Neural progenitor cell (in vitro differentiated cells): ENCODE measurements at regions not wholly inside any gene's neighbourhood (a gene's known extent, or its start where the extent isn't known, plus 50 kb on each side); places are given as distances from the start of the nearest gene placed in this dataset.
"Not testable (repeated sequence)": the region's sequence is repeated elsewhere in the genome, so short reads cannot be mapped to it uniquely, and the experiment has no call there.

ENCODE experiments used
- DNase-seq: peaks from one replicate; pipeline ENCODE4 v3.0.0-alpha.2; 2016; ENCODE audit warnings: low spot score
- H2AFZ ChIP-seq: fragments of 200-600 bp; sonication (generic); replicated peaks from 2 replicates; pipeline ENCODE4 v1.6.1; 2016; ENCODE audit warnings: antibody characterized with exemption
- H3F3A ChIP-seq: fragments of 200-600 bp; sonication (generic); 2 replicates; pipeline ENCODE4 v1.6.1; 2016; ENCODE audit warnings: antibody characterized with exemption, low read depth
- H3K27ac ChIP-seq: fragments of 200-600 bp; sonication (generic); 2 replicates; pipeline ENCODE4 v1.5.1; 2016; ENCODE audit warnings: mild to moderate bottlenecking
- H3K27me3 ChIP-seq: fragments of 200-600 bp; sonication (generic); 2 replicates; pipeline ENCODE4 v1.6.1; 2016; ENCODE audit warnings: mild to moderate bottlenecking, moderate library complexity
- H3K36me3 ChIP-seq: fragments of 200-600 bp; sonication (generic); 2 replicates; pipeline ENCODE4 v1.5.1; 2016
- H3K4me1 ChIP-seq: fragments of 200-600 bp; sonication (generic); 2 replicates; pipeline ENCODE4 v1.6.1; 2016; ENCODE audit warnings: mixed run types
- H3K4me2 ChIP-seq: fragments of 200-600 bp; sonication (generic); 2 replicates; pipeline ENCODE4 v1.6.1; 2016
- H3K4me3 ChIP-seq: fragments of 200-600 bp; sonication (generic); 2 replicates; pipeline ENCODE4 v1.5.1; 2016
- H3K79me2 ChIP-seq: fragments of 200-600 bp; sonication (generic); 2 replicates; pipeline ENCODE4 v1.6.1; 2016; ENCODE audit warnings: low read depth
- H3K9ac ChIP-seq: fragments of 200-600 bp; sonication (generic); 2 replicates; pipeline ENCODE4 v1.6.1; 2016
- H3K9me3 ChIP-seq: fragments of 200-600 bp; sonication (generic); 2 replicates; pipeline ENCODE4 v1.5.1; 2016; ENCODE audit warnings: low read depth
- H4K20me1 ChIP-seq: fragments of 200-600 bp; sonication (generic); 2 replicates; pipeline ENCODE4 v1.6.1; 2016; ENCODE audit warnings: low read depth
- H3K27ac Mint-ChIP-seq: 3 replicates; pipeline ENCODE4 v1.8.0; 2021; ENCODE audit warnings: mixed read lengths
- H3K27me3 Mint-ChIP-seq: 2 replicates; pipeline ENCODE4 v1.8.0; 2022; ENCODE audit warnings: low read depth, mild to moderate bottlenecking, inconsistent platforms, moderate library complexity, mixed read lengths; ENCODE audit not compliant: insufficient read depth
- H3K36me3 Mint-ChIP-seq: 3 replicates; pipeline ENCODE4 v1.8.0; 2021; ENCODE audit warnings: mixed read lengths
- H3K4me1 Mint-ChIP-seq: 3 replicates; pipeline ENCODE4 v1.8.0; 2021; ENCODE audit warnings: mixed read lengths
- H3K4me3 Mint-ChIP-seq: 3 replicates; pipeline ENCODE4 v1.8.0; 2021; ENCODE audit warnings: mild to moderate bottlenecking, moderate library complexity, mixed read lengths
- H3K9me3 Mint-ChIP-seq: 3 replicates; pipeline ENCODE4 v1.8.0; 2020; ENCODE audit warnings: mixed read lengths
- CTCF ChIP-seq: fragments of 200-600 bp; sonication (generic); IDR thresholded peaks from 2 replicates; pipeline ENCODE4 v1.5.1; 2017; ENCODE audit warnings: antibody characterized with exemption, mild to moderate bottlenecking
- EZH2 ChIP-seq: fragments of 200-600 bp; sonication (generic); IDR thresholded peaks from 2 replicates; pipeline ENCODE4 v1.6.1; 2017; ENCODE audit warnings: antibody characterized with exemption, mild to moderate bottlenecking, moderate library complexity
- EZH2phosphoT487 ChIP-seq: fragments of 200-600 bp; sonication (generic); IDR thresholded peaks from 2 replicates; pipeline ENCODE4 v1.6.1; 2017; ENCODE audit warnings: antibody characterized with exemption

GRCh38 chr3:184500344-184500923 is 61.2 kb upstream of the EPHB3 start:
- Histone ChIP-seq H3K4me2 (peak overlapping the region; percentile 31), H3K4me1 (peaks cover 11% of the 10 kb centered on the region), H2AFZ (peak overlapping the region; percentile 60), H3F3A (peaks cover 11% of the 10 kb centered on the region), H3K9ac (no peak overlapping the region), H3K9me3 (no peaks in the 10 kb centered on the region), H3K79me2 (no peaks in the 10 kb centered on the region), H4K20me1 (no peaks in the 10 kb centered on the region), H3K27me3 (no peaks in the 10 kb centered on the region), H3K4me3 (peak overlapping the region; percentile 0), H3K36me3 (no peaks in the 10 kb centered on the region), H3K27ac (no peak overlapping the region)
- H3K4me3 Mint-ChIP-seq: peak overlapping the region; percentile 46
- no peaks in the 10 kb centered on the region for H3K36me3 Mint-ChIP-seq
- peak; percentile 75 for DNase-seq
- peaks cover 11% of the 10 kb centered on the region for H3K4me1 Mint-ChIP-seq
- TF ChIP-seq CTCF: no peak
- TF ChIP-seq EZH2: no peak
- peaks cover 9% of the 10 kb centered on the region for H3K9me3 Mint-ChIP-seq
- H3K27ac Mint-ChIP-seq: peak overlapping the region; percentile 51
- H3K27me3 Mint-ChIP-seq: peaks cover 24% of the 10 kb centered on the region

GRCh38 chr3:184502123-184502667 is 59.4 kb upstream of the EPHB3 start:
- no peaks in the 10 kb centered on the region for H3K79me2 ChIP-seq
- H3K4me1 Mint-ChIP-seq: peaks cover 11% of the 10 kb centered on the region
- H3K9me3 Mint-ChIP-seq: peaks cover 9% of the 10 kb centered on the region

GRCh38 chr3:184502841-184503240 is 58.7 kb upstream of the EPHB3 start:
- not testable (repeated sequence) for DNase-seq, H3K4me3 ChIP-seq, H3K4me2 ChIP-seq, H3K36me3 Mint-ChIP-seq, H3K27me3 ChIP-seq, H3K27ac Mint-ChIP-seq, H3K79me2 ChIP-seq, H3K9me3 ChIP-seq, H3K36me3 ChIP-seq, H3K27ac ChIP-seq, H3K9ac ChIP-seq, H4K20me1 ChIP-seq, H3K9me3 Mint-ChIP-seq, H3K4me3 Mint-ChIP-seq, H2AFZ ChIP-seq
- Histone ChIP-seq H3F3A (peaks cover 11% of the 10 kb centered on the region), H3K4me1 (peaks cover 11% of the 10 kb centered on the region)
- Mint-ChIP-seq H3K4me1 (peaks cover 11% of the 10 kb centered on the region), H3K27me3 (peaks cover 15% of the 10 kb centered on the region)

More at GRCh38 chr3:184502123-184502667, 59.4 kb upstream of the EPHB3 start:
- Histone ChIP-seq H2AFZ (no peak overlapping the region), H3K4me2 (no peak overlapping the region), H3K4me1 (peaks cover 11% of the 10 kb centered on the region), H3K9ac (no peak overlapping the region), H3K9me3 (no peaks in the 10 kb centered on the region), H4K20me1 (no peaks in the 10 kb centered on the region), H3K27me3 (no peaks in the 10 kb centered on the region), H3K4me3 (no peak overlapping the region), H3K36me3 (no peaks in the 10 kb centered on the region), H3K27ac (no peak overlapping the region), H3F3A (peaks cover 11% of the 10 kb centered on the region)
- Mint-ChIP-seq H3K27me3 (peaks cover 19% of the 10 kb centered on the region), H3K36me3 (no peaks in the 10 kb centered on the region), H3K4me3 (no peak overlapping the region), H3K27ac (no peak overlapping the region)
- no peak for TF ChIP-seq EZH2phosphoT487
- no peak for TF ChIP-seq EZH2
- no peak for TF ChIP-seq CTCF
- DNase-seq: no peak

- peaks cover 15% of the 10 kb centered on the region for H3K27me3 Mint-ChIP-seq
- H3K9me3 Mint-ChIP-seq: peaks cover 9% of the 10 kb centered on the region
- H4K20me1 ChIP-seq: no peaks in the 10 kb centered on the region
- no peak overlapping the region for H3K4me3 Mint-ChIP-seq
- no peak overlapping the region for H3K27ac ChIP-seq
- TF ChIP-seq CTCF: no peak
- TF ChIP-seq EZH2phosphoT487: no peak
- TF ChIP-seq EZH2: no peak
- no peaks in the 10 kb centered on the region for H3K36me3 ChIP-seq
- H3K4me1 ChIP-seq: peaks cover 11% of the 10 kb centered on the region
- peaks cover 11% of the 10 kb centered on the region for H3K4me1 Mint-ChIP-seq
- no peak overlapping the region for H3K9ac ChIP-seq
- H2AFZ ChIP-seq: no peak overlapping the region
- H3K79me2 ChIP-seq: no peaks in the 10 kb centered on the region
- DNase-seq: no peak
- peaks cover 11% of the 10 kb centered on the region for H3F3A ChIP-seq
- no peaks in the 10 kb centered on the region for H3K9me3 ChIP-seq
- H3K4me3 ChIP-seq: no peak overlapping the region
- no peaks in the 10 kb centered on the region for H3K36me3 Mint-ChIP-seq
- no peak overlapping the region for H3K4me2 ChIP-seq
- H3K27ac Mint-ChIP-seq: no peak overlapping the region
- no peaks in the 10 kb centered on the region for H3K27me3 ChIP-seq
Observed at GRCh38 chr3:184503647-184504046, 57.9 kb upstream of the EPHB3 start.
